ENCODE measurements at regions not wholly inside any gene's neighbourhood (a gene's known extent, or its start where the extent isn't known, plus 50 kb on each side); places are given as distances from the start of the nearest gene placed in this dataset.

DNA sequence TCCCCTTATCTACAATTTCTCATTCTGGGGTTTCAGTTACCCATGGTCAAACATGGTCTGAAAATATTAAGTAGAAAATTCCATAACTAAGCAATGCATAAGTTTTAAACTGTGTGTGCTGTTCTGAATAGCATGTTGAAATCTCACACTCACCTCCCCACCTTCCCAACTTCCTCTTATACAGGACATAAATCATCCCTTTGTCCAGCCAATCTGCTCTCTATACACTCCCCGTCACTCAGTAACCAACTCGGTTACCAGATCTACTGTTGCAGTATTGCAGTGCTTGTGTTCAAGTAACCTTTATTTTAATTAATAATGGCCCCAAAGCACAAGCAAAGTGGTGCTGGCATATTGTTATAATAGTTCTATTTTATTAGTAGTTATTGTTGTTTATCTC, 420.5 kb downstream of the GXYLT1 start:
- Histone ChIP-seq H3K4me3 (no peak overlapping the region), H3K9me3 (no peaks in the 10 kb centered on the region), H3K27me3 (no peaks in the 10 kb centered on the region), H3K36me3 (no peaks in the 10 kb centered on the region), H3K4me1 (no peaks in the 10 kb centered on the region), H3K27ac (no peak overlapping the region)
- intact Hi-C loops (cut with DNase I): no loop called here
- TF ChIP-seq, protein P1, sequence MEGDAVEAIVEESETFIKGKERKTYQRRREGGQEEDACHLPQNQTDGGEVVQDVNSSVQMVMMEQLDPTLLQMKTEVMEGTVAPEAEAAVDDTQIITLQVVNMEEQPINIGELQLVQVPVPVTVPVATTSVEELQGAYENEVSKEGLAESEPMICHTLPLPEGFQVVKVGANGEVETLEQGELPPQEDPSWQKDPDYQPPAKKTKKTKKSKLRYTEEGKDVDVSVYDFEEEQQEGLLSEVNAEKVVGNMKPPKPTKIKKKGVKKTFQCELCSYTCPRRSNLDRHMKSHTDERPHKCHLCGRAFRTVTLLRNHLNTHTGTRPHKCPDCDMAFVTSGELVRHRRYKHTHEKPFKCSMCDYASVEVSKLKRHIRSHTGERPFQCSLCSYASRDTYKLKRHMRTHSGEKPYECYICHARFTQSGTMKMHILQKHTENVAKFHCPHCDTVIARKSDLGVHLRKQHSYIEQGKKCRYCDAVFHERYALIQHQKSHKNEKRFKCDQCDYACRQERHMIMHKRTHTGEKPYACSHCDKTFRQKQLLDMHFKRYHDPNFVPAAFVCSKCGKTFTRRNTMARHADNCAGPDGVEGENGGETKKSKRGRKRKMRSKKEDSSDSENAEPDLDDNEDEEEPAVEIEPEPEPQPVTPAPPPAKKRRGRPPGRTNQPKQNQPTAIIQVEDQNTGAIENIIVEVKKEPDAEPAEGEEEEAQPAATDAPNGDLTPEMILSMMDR (IDR thresholded peaks at IDR 0.05): no peak
- ATAC-seq (no peak), DNase-seq (no peak)

DNA sequence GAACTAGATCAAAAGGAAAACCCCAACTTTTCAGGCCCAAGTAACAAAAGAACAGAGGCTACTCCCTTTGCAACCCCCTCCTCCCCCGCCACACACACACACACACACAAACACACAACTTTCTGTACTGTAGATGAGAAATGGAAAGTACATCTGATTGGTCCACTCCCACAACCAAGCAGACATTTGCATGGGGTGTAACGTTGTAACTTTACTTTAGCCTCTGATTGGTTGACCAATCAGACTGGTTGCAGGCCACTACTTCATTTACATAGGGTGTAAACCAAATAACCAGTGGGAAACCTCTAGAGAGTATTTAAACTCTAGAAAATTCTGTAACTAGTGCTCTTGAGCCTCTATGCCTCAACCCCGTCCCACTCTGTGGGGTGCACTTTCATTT, 425.5 kb downstream of the GXYLT1 start:
- Histone ChIP-seq H3K36me3 (no peaks in the 10 kb centered on the region), H3K27ac (no peak overlapping the region), H3K27me3 (no peaks in the 10 kb centered on the region), H3K9me3 (no peaks in the 10 kb centered on the region), H3K4me3 (no peak overlapping the region), H3K4me1 (no peaks in the 10 kb centered on the region)
- TF ChIP-seq, protein P1 (IDR thresholded peaks at IDR 0.05): no peak
- ATAC-seq (no peak), DNase-seq (no peak)
- intact Hi-C loops (cut with DNase I): no loop called here

DNA sequence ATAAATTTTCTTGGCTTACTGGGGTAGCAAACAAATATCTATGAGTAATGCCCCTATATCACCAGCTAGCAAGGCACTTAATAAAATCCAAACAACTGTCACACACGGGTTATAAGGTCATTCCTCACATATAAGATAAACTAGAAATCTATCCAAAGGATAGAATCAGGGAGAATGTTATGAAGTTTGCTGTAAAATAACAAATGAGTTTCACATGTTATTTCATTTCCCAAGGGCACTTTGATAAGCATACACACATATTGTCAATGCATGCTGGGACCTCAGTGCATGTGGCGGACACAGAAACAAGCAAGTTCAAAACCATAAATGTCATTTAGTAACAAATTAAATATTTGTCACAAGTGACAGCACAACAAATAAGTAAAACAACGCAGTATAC, 429.4 kb downstream of the GXYLT1 start:
- DNase-seq (no peak), ATAC-seq (no peak)
- H3K27ac ChIP-seq: no peak overlapping the region
- TF ChIP-seq, protein P1 (IDR thresholded peaks at IDR 0.05): no peak
- no peak overlapping the region for H3K4me3 ChIP-seq
- no peaks in the 10 kb centered on the region for H3K36me3 ChIP-seq
- H3K27me3 ChIP-seq: no peaks in the 10 kb centered on the region
- intact Hi-C loops (cut with DNase I): no loop called here
- H3K9me3 ChIP-seq: no peaks in the 10 kb centered on the region
- no peaks in the 10 kb centered on the region for H3K4me1 ChIP-seq

DNA sequence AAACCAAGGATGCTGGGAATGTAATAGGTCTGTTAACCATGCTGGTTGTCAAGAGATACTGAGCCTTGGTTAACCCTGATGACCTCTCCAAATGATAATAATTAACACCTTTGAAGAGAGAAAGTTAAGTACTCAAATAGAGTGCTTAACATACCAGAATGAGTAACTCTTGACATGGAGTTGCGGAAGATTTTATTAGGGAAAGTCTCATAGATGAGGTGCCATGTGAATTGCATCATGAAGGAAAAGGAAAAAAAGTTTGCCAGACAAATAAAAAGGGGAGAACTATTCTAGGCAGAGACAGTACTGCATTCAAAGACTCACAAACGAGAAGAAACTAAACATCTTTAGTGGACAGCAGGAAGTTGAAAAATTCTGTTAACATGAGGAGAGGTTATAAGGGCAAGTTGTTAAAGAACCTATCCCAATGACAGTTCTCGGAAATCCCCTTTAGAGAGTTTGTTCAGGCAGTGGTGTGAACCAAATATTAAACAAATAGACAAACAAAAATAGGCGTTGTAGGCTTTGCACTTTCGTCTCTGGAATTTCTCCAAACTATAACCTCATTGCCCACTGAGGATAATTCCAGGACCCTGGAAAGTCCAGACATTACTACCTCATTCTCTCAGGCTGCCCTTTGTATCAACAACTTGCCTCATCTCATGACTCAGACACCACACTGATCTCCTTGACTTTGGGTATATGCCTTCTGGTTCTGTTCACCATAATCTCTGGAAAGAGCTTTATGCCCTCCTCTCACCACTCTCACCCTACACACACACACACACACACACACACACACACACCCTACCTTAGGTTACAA, 435.0 kb downstream of the GXYLT1 start:
- TF ChIP-seq, protein P1 (IDR thresholded peaks at IDR 0.05): no peak
- DNase-seq: no peak
- no peak overlapping the region for H3K27ac ChIP-seq

DNA sequence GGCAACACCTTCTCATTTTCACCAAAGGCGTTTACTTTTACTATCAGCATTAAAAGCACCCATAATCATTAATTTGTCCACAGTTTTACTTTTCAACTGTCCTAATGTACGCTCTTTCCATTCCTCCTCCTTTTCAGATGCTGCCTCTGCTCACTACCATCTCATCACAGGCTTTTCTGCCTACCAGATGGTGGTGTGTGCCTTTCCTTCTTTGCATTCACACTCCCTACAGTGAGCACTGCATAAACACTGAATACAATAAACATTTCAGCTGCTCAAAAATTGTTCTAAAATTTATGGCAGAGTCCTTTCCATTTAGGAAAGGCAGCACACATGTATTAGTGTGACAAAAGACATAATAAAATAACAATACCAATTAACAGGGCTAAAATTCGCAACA, 435.7 kb downstream of the GXYLT1 start:
- H3K27me3 ChIP-seq: no peaks in the 10 kb centered on the region
- no peaks in the 10 kb centered on the region for H3K9me3 ChIP-seq
- ATAC-seq (no peak), DNase-seq (no peak)
- intact Hi-C loops (cut with DNase I): no loop called here
- H3K4me1 ChIP-seq: no peaks in the 10 kb centered on the region
- no peak overlapping the region for H3K27ac ChIP-seq
- TF ChIP-seq, protein P1 (IDR thresholded peaks at IDR 0.05): no peak
- no peak overlapping the region for H3K4me3 ChIP-seq
- H3K36me3 ChIP-seq: no peaks in the 10 kb centered on the region

More for the DNA sequence above, 435.0 kb downstream of the GXYLT1 start:
- Histone ChIP-seq H3K36me3 (no peaks in the 10 kb centered on the region), H3K4me1 (no peaks in the 10 kb centered on the region), H3K27me3 (no peaks in the 10 kb centered on the region), H3K9me3 (no peaks in the 10 kb centered on the region), H3K4me3 (no peak overlapping the region)
- intact Hi-C loops (cut with DNase I): no loop called here
- ATAC-seq: peak; percentile 79

All from upper lobe of right lung (tissue), 1 donor.